ENCODE measurements at regions not wholly inside any gene's neighbourhood (a gene's known extent, or its start where the extent isn't known, plus 50 kb on each side); places are given as distances from the start of the nearest gene placed in this dataset.

GRCh38 chr16:48948911-48949310 is 332.7 kb downstream of the CBLN1 start:
- TF ChIP-seq CTCF (IDR thresholded peaks at IDR 0.05; ENCODE audit: low read length) (no peak), EZH2 (optimal IDR thresholded peaks at IDR 0.05; ENCODE audit: low read depth, low read length) (no peak)
